ENCODE measurements at regions not wholly inside any gene's neighbourhood (a gene's known extent, or its start where the extent isn't known, plus 50 kb on each side); places are given as distances from the start of the nearest gene placed in this dataset.

GRCh38 chr7:50216626-50217025 lies 87.9 kb upstream of the IKZF1 start:
- TF ChIP-seq, protein P1, sequence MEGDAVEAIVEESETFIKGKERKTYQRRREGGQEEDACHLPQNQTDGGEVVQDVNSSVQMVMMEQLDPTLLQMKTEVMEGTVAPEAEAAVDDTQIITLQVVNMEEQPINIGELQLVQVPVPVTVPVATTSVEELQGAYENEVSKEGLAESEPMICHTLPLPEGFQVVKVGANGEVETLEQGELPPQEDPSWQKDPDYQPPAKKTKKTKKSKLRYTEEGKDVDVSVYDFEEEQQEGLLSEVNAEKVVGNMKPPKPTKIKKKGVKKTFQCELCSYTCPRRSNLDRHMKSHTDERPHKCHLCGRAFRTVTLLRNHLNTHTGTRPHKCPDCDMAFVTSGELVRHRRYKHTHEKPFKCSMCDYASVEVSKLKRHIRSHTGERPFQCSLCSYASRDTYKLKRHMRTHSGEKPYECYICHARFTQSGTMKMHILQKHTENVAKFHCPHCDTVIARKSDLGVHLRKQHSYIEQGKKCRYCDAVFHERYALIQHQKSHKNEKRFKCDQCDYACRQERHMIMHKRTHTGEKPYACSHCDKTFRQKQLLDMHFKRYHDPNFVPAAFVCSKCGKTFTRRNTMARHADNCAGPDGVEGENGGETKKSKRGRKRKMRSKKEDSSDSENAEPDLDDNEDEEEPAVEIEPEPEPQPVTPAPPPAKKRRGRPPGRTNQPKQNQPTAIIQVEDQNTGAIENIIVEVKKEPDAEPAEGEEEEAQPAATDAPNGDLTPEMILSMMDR (optimal IDR thresholded peaks at IDR 0.05 in 1 of 3, IDR thresholded peaks at IDR 0.05 in 1 of 3, conservative IDR thresholded peaks at IDR 0.05 in 1 of 3; ENCODE audit: extremely low read depth in 1 of 3, insufficient read depth in 2 of 3, low read length in 3 of 3): no peak
- no peak for TF ChIP-seq EZH2 (IDR thresholded peaks at IDR 0.05; ENCODE audit: low read length)

All from keratinocyte (primary cell).